ENCODE measurements at regions not wholly inside any gene's neighbourhood (a gene's known extent, or its start where the extent isn't known, plus 50 kb on each side); places are given as distances from the start of the nearest gene placed in this dataset.

DNA sequence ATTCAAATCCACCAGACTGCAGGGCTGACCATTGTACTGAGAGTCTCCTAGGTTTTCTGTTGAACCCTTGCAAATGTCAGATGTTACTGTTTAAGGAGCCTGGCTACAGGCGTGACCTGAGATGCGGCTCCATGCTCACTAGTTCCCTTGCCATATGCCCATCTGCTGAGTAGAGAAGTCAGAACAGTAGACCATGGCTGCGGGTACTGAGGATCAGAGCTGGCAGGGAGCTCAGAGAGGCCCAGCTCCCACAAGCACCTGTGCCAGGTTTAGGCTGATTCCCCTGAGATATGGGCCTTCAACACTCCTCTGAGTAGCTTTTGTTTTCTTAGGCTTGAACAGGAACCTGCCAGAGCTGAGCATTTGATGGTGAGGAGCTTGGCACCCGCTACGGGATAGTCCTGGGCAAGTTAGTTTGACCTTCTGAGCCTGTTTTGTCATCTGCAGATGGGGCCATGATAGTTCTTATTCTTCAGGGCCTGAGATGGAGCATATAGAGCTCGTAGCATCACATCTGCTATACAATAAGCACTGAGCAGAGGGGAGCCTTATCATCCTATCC lies 83.7 kb downstream of the BOD1 start:
- no peak for DNase-seq (ENCODE audit: extremely low spot score)
- no peak for TF ChIP-seq SP1 (IDR thresholded peaks at IDR 0.05)
- POLR2A ChIA-PET, result no interaction called here
- CTCF ChIA-PET, result no interaction called here

DNA sequence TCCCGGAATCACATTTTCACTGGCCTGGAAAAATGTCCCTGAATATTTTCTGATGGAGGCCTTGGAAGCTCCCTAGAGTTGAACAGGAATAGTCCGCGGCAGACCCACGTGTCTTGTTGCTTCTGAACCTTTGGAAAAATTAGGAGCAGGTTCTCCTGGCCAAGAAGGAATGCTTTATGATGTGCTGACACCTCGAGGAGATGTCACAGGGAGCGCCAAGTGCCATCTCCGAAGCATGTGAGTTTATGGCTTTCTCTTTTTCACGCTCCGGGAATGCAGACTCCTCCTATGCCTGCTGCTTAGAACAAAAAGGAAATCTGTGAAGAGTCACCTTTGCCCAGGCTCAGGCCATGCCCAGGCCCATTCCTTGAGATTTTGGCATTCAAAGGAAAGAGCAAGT lies 84.6 kb downstream of the BOD1 start:
- TF ChIP-seq LEF1 (IDR thresholded peaks at IDR 0.05; ENCODE audit: borderline replicate concordance) (no peak), NFRKB (IDR thresholded peaks at IDR 0.05) (no peak), FOXM1 (IDR thresholded peaks at IDR 0.05; ENCODE audit: borderline replicate concordance) (no peak), ELF4 (IDR thresholded peaks at IDR 0.05) (no peak), ZNF384 (IDR thresholded peaks at IDR 0.05) (no peak), HDGF (IDR thresholded peaks at IDR 0.05; ENCODE audit: borderline replicate concordance) (no peak), L3MBTL2 (conservative IDR thresholded peaks at IDR 0.05) (no peak), TARDBP (IDR thresholded peaks at IDR 0.05) (no peak), SP1 (IDR thresholded peaks at IDR 0.05) (no peak), BHLHE40 (IDR thresholded peaks at IDR 0.05; ENCODE audit: borderline replicate concordance) (no peak), CTBP1 (IDR thresholded peaks at IDR 0.05; ENCODE audit: borderline replicate concordance) (no peak), ARNT (IDR thresholded peaks at IDR 0.05) (no peak)
- TF ChIP-seq, protein P1, sequence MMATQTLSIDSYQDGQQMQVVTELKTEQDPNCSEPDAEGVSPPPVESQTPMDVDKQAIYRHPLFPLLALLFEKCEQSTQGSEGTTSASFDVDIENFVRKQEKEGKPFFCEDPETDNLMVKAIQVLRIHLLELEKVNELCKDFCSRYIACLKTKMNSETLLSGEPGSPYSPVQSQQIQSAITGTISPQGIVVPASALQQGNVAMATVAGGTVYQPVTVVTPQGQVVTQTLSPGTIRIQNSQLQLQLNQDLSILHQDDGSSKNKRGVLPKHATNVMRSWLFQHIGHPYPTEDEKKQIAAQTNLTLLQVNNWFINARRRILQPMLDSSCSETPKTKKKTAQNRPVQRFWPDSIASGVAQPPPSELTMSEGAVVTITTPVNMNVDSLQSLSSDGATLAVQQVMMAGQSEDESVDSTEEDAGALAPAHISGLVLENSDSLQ (IDR thresholded peaks at IDR 0.05), result no peak
- no peak for DNase-seq (ENCODE audit: extremely low spot score)
- CTCF ChIA-PET, result no interaction called here
- POLR2A ChIA-PET, result no interaction called here

DNA sequence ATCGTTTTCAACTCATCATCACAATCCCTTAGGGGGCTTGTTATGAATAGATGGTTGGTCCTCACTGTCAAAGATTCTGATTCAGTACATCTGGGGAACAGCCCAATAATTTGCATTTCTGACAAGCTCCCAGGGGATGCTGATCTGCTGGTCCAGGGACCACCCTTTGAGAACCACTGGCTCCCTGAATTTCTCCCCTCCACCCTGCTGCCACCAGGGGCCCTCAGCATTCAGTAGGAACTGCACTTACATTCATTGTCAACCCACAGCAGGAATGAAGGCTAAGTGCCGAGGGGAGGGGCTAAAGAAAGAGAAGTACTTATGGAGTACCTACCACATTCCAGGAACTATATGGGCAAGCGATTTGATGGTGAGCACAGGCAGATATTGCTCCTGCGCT lies 85.9 kb downstream of the BOD1 start:
- ChIA-PET CTCF (no interaction called here), POLR2A (no interaction called here)
- TF ChIP-seq SP1 (IDR thresholded peaks at IDR 0.05), result no peak
- TF ChIP-seq FOXA1 (IDR thresholded peaks at IDR 0.05), result no peak
- no peak for TF ChIP-seq ZNF384 (IDR thresholded peaks at IDR 0.05)
- no peak for TF ChIP-seq SUZ12 (IDR thresholded peaks at IDR 0.05)
- no peak for TF ChIP-seq HDGF (IDR thresholded peaks at IDR 0.05; ENCODE audit: borderline replicate concordance)
- TF ChIP-seq L3MBTL2 (conservative IDR thresholded peaks at IDR 0.05), result no peak
- no peak for TF ChIP-seq TARDBP (IDR thresholded peaks at IDR 0.05)
- TF ChIP-seq ELF4 (IDR thresholded peaks at IDR 0.05), result no peak
- no peak for TF ChIP-seq FOXM1 (IDR thresholded peaks at IDR 0.05; ENCODE audit: borderline replicate concordance)
- TF ChIP-seq FOXK2 (IDR thresholded peaks at IDR 0.05), result no peak
- no peak for TF ChIP-seq CTBP1 (IDR thresholded peaks at IDR 0.05; ENCODE audit: borderline replicate concordance)
- no peak for TF ChIP-seq LEF1 (IDR thresholded peaks at IDR 0.05; ENCODE audit: borderline replicate concordance)
- no peak for TF ChIP-seq ARNT (IDR thresholded peaks at IDR 0.05)
- TF ChIP-seq, protein P1 (IDR thresholded peaks at IDR 0.05), result no peak
- TF ChIP-seq NFRKB (IDR thresholded peaks at IDR 0.05), result no peak
- TF ChIP-seq BHLHE40 (IDR thresholded peaks at IDR 0.05; ENCODE audit: borderline replicate concordance), result no peak
- peak; percentile 33 for DNase-seq (ENCODE audit: extremely low spot score)

DNA sequence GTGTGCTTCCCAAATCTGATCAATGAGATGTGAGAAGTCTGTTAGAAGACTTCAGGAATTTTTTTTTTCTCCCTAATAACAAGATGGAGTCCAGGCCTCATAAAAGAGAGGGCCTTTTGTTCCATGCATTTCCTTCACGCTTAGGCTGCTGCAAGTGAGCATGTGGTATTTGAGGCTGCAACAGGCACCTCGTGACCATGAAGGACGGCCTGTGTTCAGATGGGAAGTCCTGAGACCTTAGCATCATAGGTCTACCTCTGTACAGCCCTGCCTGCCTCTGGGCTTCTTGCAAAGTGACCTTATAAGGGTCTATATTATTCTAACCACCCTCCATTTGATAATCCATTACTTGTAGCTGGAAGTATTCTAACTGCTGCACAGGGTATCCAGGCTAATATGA lies 86.6 kb downstream of the BOD1 start:
- POLR2A ChIA-PET, result no interaction called here
- CTCF ChIA-PET, result interaction anchor here (0.8 kb wide), 1 partner anchor 43 kb away, joined by 3 read pairs; no protein-coding TSS in a partner anchor
- no peak for DNase-seq (ENCODE audit: extremely low spot score)
- TF ChIP-seq FOXM1 (IDR thresholded peaks at IDR 0.05; ENCODE audit: borderline replicate concordance), result no peak
- no peak for TF ChIP-seq TARDBP (IDR thresholded peaks at IDR 0.05)
- TF ChIP-seq BHLHE40 (IDR thresholded peaks at IDR 0.05; ENCODE audit: borderline replicate concordance), result no peak
- TF ChIP-seq HDGF (IDR thresholded peaks at IDR 0.05; ENCODE audit: borderline replicate concordance), result no peak
- TF ChIP-seq ELF4 (IDR thresholded peaks at IDR 0.05), result no peak
- no peak for TF ChIP-seq FOXK2 (IDR thresholded peaks at IDR 0.05)
- TF ChIP-seq CTBP1 (IDR thresholded peaks at IDR 0.05; ENCODE audit: borderline replicate concordance), result no peak
- TF ChIP-seq NFRKB (IDR thresholded peaks at IDR 0.05), result no peak
- no peak for TF ChIP-seq ZNF384 (IDR thresholded peaks at IDR 0.05)
- no peak for TF ChIP-seq L3MBTL2 (conservative IDR thresholded peaks at IDR 0.05)

DNA sequence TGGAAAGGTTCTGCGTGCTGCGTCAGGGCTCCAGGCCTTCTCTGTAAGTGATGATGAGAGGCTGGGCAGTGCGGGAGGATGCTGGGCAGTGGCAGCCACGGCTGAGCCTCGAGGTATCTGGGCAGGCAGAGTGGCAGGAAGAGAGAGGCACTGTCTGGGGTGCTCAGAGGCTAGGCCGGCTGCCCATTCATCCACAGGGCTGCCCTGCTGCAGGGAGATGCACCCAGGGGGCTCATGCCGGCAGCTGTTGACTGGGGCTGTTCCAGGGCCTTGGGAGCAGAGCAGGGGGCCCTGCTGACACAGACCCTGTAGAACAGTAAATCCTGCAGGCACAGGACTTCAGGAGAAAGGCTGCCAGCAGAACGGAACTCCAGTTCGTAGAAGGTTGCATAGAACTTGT lies 88.8 kb downstream of the BOD1 start:
- no peak for TF ChIP-seq SUZ12 (IDR thresholded peaks at IDR 0.05)
- no peak for TF ChIP-seq ARNT (IDR thresholded peaks at IDR 0.05)
- TF ChIP-seq FOXM1 (IDR thresholded peaks at IDR 0.05; ENCODE audit: borderline replicate concordance), result no peak
- no peak for TF ChIP-seq SP1 (IDR thresholded peaks at IDR 0.05)
- no peak for TF ChIP-seq ZNF384 (IDR thresholded peaks at IDR 0.05)
- TF ChIP-seq BHLHE40 (IDR thresholded peaks at IDR 0.05; ENCODE audit: borderline replicate concordance), result no peak
- TF ChIP-seq HDGF (IDR thresholded peaks at IDR 0.05; ENCODE audit: borderline replicate concordance), result no peak
- TF ChIP-seq CTBP1 (IDR thresholded peaks at IDR 0.05; ENCODE audit: borderline replicate concordance), result no peak
- TF ChIP-seq LEF1 (IDR thresholded peaks at IDR 0.05; ENCODE audit: borderline replicate concordance), result no peak
- no peak for TF ChIP-seq NFRKB (IDR thresholded peaks at IDR 0.05)
- no peak for TF ChIP-seq FOXA1 (IDR thresholded peaks at IDR 0.05)
- ChIA-PET POLR2A (no interaction called here), CTCF (no interaction called here)
- no peak for DNase-seq (ENCODE audit: extremely low spot score)

DNA sequence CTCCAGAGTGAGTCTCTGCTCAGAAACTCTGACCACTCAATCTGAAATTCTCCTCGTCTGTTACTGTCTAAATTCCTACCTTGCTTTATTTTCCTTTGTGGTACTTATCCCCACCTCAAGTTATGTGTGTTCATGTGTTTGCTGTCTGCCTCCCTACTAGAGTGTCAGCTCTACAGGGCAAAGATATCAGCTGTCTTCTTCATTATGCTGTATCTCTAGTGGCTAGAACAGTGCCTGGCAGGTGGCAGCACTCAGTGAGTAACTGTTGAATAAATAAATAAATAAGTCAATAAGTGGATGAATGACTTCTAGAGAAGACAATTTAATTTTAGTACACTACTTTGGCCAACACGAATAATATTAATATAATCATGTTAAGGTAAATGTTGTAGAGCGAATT lies 92.3 kb downstream of the BOD1 start:
- POLR2A ChIA-PET, result no interaction called here
- DNase-seq (ENCODE audit: extremely low spot score), result no peak

DNA sequence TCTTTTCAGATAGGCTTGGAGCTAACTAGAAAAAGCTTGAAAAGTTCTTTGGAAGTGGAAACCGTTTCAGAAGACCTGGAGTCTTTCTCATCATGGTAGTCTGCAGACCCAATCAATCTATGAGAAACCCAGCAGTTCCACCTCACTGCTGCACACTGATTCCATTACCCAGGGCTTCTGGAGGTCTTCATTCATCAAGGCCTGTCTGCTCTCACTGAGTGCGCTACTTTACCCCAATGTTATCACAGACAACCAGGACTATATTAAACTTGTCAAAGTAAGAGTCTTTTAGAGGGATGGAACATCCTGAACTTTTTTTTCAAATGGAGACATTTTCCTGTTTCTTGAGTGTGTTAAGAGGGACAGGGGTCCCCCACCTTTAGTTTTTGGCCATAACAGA lies 93.1 kb downstream of the BOD1 start:
- ChIA-PET CTCF (no interaction called here), POLR2A (no interaction called here)
- no peak for TF ChIP-seq FOXM1 (IDR thresholded peaks at IDR 0.05; ENCODE audit: borderline replicate concordance)
- no peak for DNase-seq (ENCODE audit: extremely low spot score)

More for the DNA sequence above, 92.3 kb downstream of the BOD1 start:
- CTCF ChIA-PET, result no interaction called here
- TF ChIP-seq SUZ12 (IDR thresholded peaks at IDR 0.05) (no peak), L3MBTL2 (conservative IDR thresholded peaks at IDR 0.05) (no peak), FOXA1 (IDR thresholded peaks at IDR 0.05) (no peak), HDGF (IDR thresholded peaks at IDR 0.05; ENCODE audit: borderline replicate concordance) (no peak), ZNF384 (IDR thresholded peaks at IDR 0.05) (no peak), ARNT (IDR thresholded peaks at IDR 0.05) (no peak)

Data from HEK293T (cell line).